GM12873 (cell line): ENCODE measurements at regions not wholly inside any gene's neighbourhood (a gene's known extent, or its start where the extent isn't known, plus 50 kb on each side); places are given as distances from the start of the nearest gene placed in this dataset.

Experiments used
- CTCF ChIP-seq: IDR thresholded peaks from 2 replicates; pipeline ENCODE4 v1.5.1; 2012; ENCODE audit warnings: low read depth, mild to moderate bottlenecking, moderate library complexity, low read length, control low read depth; ENCODE audit not compliant: insufficient read depth; ENCODE audit errors: missing control alignments

- no peak for TF ChIP-seq CTCF
Measured at GRCh38 chr19:31503211-31503610, 154.0 kb upstream of the TSHZ3 start.

GRCh38 chr19:31504221-31504620 is 155.0 kb upstream of the TSHZ3 start:
- no peak for TF ChIP-seq CTCF

GRCh38 chr19:31505596-31505910 is 156.3 kb upstream of the TSHZ3 start:
- TF ChIP-seq CTCF = no peak

- no peak for TF ChIP-seq CTCF
Measured at GRCh38 chr19:31506102-31506501, 156.9 kb upstream of the TSHZ3 start.

GRCh38 chr19:31510635-31511034 is 161.4 kb upstream of the TSHZ3 start:
- TF ChIP-seq CTCF = no peak

GRCh38 chr19:31511098-31511497 is 161.9 kb upstream of the TSHZ3 start:
- no peak for TF ChIP-seq CTCF

- no peak for TF ChIP-seq CTCF
Measured at GRCh38 chr19:31511696-31512095, 162.5 kb upstream of the TSHZ3 start.
